ENCODE measurements at regions not wholly inside any gene's neighbourhood (a gene's known extent, or its start where the extent isn't known, plus 50 kb on each side); places are given as distances from the start of the nearest gene placed in this dataset.

DNA sequence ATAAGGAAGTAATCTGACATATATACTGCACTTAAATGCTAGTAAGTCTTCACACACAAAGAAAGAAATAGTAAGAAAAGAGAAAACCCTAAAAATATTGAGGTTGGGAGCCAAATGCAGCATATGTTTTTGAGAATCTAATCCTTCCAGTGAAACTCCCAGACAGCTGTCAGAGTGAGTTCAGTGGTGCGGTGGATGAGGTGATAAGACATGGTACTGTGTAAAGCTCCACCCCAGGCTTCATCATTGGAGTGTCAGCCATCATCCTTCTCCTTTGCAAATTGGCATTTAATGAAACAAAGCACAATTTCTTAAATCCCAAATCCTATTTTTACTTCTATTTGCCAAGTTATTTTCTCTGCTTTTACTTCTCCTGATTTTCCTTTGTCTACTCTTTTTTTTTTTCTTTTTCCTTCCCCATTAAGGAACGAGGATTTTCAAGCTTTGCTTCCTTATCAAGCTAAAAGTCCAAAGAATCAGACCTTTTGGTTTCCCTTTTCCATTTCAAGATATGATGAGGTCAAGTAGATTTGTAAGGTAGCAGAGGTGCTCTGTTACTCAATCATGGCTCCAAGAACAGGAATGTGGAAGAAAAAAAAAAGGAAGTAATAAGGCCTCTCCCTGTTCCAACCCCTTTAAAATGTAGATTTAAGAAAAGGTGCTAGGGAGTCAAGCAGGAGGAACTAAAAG lies 343.3 kb downstream of the SETD4 start:
- TF ChIP-seq NFIC (IDR thresholded peaks at IDR 0.05) (no peak), TEAD4 (IDR thresholded peaks at IDR 0.05) (no peak), EGR1 (IDR thresholded peaks at IDR 0.05) (no peak), FOXM1 (IDR thresholded peaks at IDR 0.05; ENCODE audit: borderline replicate concordance, low read depth) (no peak), CREB1 (IDR thresholded peaks at IDR 0.05; ENCODE audit: low read depth) (no peak)
- TF ChIP-seq, protein P1, sequence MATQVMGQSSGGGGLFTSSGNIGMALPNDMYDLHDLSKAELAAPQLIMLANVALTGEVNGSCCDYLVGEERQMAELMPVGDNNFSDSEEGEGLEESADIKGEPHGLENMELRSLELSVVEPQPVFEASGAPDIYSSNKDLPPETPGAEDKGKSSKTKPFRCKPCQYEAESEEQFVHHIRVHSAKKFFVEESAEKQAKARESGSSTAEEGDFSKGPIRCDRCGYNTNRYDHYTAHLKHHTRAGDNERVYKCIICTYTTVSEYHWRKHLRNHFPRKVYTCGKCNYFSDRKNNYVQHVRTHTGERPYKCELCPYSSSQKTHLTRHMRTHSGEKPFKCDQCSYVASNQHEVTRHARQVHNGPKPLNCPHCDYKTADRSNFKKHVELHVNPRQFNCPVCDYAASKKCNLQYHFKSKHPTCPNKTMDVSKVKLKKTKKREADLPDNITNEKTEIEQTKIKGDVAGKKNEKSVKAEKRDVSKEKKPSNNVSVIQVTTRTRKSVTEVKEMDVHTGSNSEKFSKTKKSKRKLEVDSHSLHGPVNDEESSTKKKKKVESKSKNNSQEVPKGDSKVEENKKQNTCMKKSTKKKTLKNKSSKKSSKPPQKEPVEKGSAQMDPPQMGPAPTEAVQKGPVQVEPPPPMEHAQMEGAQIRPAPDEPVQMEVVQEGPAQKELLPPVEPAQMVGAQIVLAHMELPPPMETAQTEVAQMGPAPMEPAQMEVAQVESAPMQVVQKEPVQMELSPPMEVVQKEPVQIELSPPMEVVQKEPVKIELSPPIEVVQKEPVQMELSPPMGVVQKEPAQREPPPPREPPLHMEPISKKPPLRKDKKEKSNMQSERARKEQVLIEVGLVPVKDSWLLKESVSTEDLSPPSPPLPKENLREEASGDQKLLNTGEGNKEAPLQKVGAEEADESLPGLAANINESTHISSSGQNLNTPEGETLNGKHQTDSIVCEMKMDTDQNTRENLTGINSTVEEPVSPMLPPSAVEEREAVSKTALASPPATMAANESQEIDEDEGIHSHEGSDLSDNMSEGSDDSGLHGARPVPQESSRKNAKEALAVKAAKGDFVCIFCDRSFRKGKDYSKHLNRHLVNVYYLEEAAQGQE (IDR thresholded peaks at IDR 0.05; ENCODE audit: low read depth) = no peak
- TF ChIP-seq, protein P2, sequence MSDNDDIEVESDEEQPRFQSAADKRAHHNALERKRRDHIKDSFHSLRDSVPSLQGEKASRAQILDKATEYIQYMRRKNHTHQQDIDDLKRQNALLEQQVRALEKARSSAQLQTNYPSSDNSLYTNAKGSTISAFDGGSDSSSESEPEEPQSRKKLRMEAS (IDR thresholded peaks at IDR 0.05) = no peak

Data from Ishikawa (cell line).